ENCODE measurements at regions not wholly inside any gene's neighbourhood (a gene's known extent, or its start where the extent isn't known, plus 50 kb on each side); places are given as distances from the start of the nearest gene placed in this dataset.
"Not testable (repeated sequence)": the region's sequence is repeated elsewhere in the genome, so short reads cannot be mapped to it uniquely, and the experiment has no call there.

- DNase-seq, result no peak
Measured at GRCh38 chr14:40345334-40345733, 913.1 kb upstream of the FBXO33 start.

- no peak for DNase-seq
Measured at GRCh38 chr14:40340708-40341107, 908.5 kb upstream of the FBXO33 start.

- DNase-seq, result no peak
Measured at GRCh38 chr14:40336846-40337245, 904.6 kb upstream of the FBXO33 start.

GRCh38 chr14:40326519-40326918 is 894.3 kb upstream of the FBXO33 start:
- DNase-seq, result not testable (repeated sequence)

- DNase-seq, result no peak
Measured at GRCh38 chr14:40318211-40318719, 886.0 kb upstream of the FBXO33 start.

GRCh38 chr14:40317690-40318089 is 885.5 kb upstream of the FBXO33 start:
- no peak for DNase-seq

GRCh38 chr14:40312296-40312695 is 880.1 kb upstream of the FBXO33 start:
- DNase-seq, result no peak

GRCh38 chr14:40309124-40309523 is 876.9 kb upstream of the FBXO33 start:
- no peak for DNase-seq

GRCh38 chr14:40308240-40308639 is 876.0 kb upstream of the FBXO33 start:
- no peak for DNase-seq

GRCh38 chr14:40296821-40297220 is 864.6 kb upstream of the FBXO33 start:
- no peak for DNase-seq

- no peak for DNase-seq
Measured at GRCh38 chr14:40292664-40293063, 860.4 kb upstream of the FBXO33 start.

- no peak for DNase-seq
Measured at GRCh38 chr14:40282196-40282595, 850.0 kb upstream of the FBXO33 start.

- DNase-seq, result no peak
Measured at GRCh38 chr14:40280652-40281051, 848.4 kb upstream of the FBXO33 start.

GRCh38 chr14:40273417-40273816 is 841.2 kb upstream of the FBXO33 start:
- no peak for DNase-seq

GRCh38 chr14:40271480-40271879 is 839.2 kb upstream of the FBXO33 start:
- DNase-seq, result no peak

- DNase-seq, result no peak
Measured at GRCh38 chr14:40269436-40269835, 837.2 kb upstream of the FBXO33 start.

GRCh38 chr14:40268236-40268635 is 836.0 kb upstream of the FBXO33 start:
- DNase-seq, result no peak

GRCh38 chr14:40265096-40265495 is 832.9 kb upstream of the FBXO33 start:
- DNase-seq, result no peak

GRCh38 chr14:40252817-40253447 is 820.7 kb upstream of the FBXO33 start:
- DNase-seq, result no peak

- DNase-seq, result no peak
Measured at GRCh38 chr14:40248671-40249070, 816.4 kb upstream of the FBXO33 start.

- no peak for DNase-seq
Measured at GRCh38 chr14:40240245-40240859, 808.1 kb upstream of the FBXO33 start.

- DNase-seq, result no peak
Measured at GRCh38 chr14:40232302-40232701, 800.1 kb upstream of the FBXO33 start.

- no peak for DNase-seq
Measured at GRCh38 chr14:40229676-40230075, 797.4 kb upstream of the FBXO33 start.

- DNase-seq, result no peak
Measured at GRCh38 chr14:40222996-40223395, 790.8 kb upstream of the FBXO33 start.

- no peak for DNase-seq
Measured at GRCh38 chr14:40221428-40221827, 789.2 kb upstream of the FBXO33 start.
